Neural crest cell (in vitro differentiated cells): ENCODE measurements at regions not wholly inside any gene's neighbourhood (a gene's known extent, or its start where the extent isn't known, plus 50 kb on each side); places are given as distances from the start of the nearest gene placed in this dataset.

Experiments
- DNase-seq: peaks from one replicate; pipeline ENCODE4 v3.0.0; 2021; ENCODE audit warnings: low read depth, mixed read lengths, low spot score
- H3K27ac Mint-ChIP-seq: one replicate; pipeline ENCODE4 v1.8.0; 2021; ENCODE audit warnings: mild to moderate bottlenecking, mixed read lengths; ENCODE audit not compliant: unreplicated experiment
- H3K27me3 Mint-ChIP-seq: 2 replicates; pipeline ENCODE4 v1.8.0; 2021; ENCODE audit warnings: low read depth, mild to moderate bottlenecking, mixed read lengths
- H3K36me3 Mint-ChIP-seq: 2 replicates; pipeline ENCODE4 v1.8.0; 2021; ENCODE audit warnings: low read depth, mild to moderate bottlenecking, mixed read lengths
- H3K4me1 Mint-ChIP-seq: 2 replicates; pipeline ENCODE4 v1.8.0; 2021; ENCODE audit warnings: mixed read lengths
- H3K4me3 Mint-ChIP-seq: one replicate; pipeline ENCODE4 v1.8.0; 2021; ENCODE audit warnings: mild to moderate bottlenecking, mixed read lengths
- H3K9me3 Mint-ChIP-seq: 2 replicates; pipeline ENCODE4 v1.8.0; 2021; ENCODE audit warnings: mixed read lengths
- TF ChIP-seq, protein P1 (sequence below): fragments of 200-600 bp; sonication (generic); conservative IDR thresholded peaks from 2 replicates; pipeline ENCODE4 v1.5.0; 2021; ENCODE audit warnings: antibody characterized with exemption, mild to moderate bottlenecking

- Mint-ChIP-seq H3K27ac (no peak overlapping the region), H3K9me3 (no peaks in the 10 kb centered on the region), H3K27me3 (no peaks in the 10 kb centered on the region), H3K36me3 (no peaks in the 10 kb centered on the region), H3K4me3 (no peak overlapping the region), H3K4me1 (peaks cover 40% of the 10 kb centered on the region)
- TF ChIP-seq, protein P1, sequence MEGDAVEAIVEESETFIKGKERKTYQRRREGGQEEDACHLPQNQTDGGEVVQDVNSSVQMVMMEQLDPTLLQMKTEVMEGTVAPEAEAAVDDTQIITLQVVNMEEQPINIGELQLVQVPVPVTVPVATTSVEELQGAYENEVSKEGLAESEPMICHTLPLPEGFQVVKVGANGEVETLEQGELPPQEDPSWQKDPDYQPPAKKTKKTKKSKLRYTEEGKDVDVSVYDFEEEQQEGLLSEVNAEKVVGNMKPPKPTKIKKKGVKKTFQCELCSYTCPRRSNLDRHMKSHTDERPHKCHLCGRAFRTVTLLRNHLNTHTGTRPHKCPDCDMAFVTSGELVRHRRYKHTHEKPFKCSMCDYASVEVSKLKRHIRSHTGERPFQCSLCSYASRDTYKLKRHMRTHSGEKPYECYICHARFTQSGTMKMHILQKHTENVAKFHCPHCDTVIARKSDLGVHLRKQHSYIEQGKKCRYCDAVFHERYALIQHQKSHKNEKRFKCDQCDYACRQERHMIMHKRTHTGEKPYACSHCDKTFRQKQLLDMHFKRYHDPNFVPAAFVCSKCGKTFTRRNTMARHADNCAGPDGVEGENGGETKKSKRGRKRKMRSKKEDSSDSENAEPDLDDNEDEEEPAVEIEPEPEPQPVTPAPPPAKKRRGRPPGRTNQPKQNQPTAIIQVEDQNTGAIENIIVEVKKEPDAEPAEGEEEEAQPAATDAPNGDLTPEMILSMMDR = no peak
- no peak for DNase-seq
Measured at GRCh38 chr14:99095369-99095768, 176.6 kb downstream of the BCL11B start.

DNA sequence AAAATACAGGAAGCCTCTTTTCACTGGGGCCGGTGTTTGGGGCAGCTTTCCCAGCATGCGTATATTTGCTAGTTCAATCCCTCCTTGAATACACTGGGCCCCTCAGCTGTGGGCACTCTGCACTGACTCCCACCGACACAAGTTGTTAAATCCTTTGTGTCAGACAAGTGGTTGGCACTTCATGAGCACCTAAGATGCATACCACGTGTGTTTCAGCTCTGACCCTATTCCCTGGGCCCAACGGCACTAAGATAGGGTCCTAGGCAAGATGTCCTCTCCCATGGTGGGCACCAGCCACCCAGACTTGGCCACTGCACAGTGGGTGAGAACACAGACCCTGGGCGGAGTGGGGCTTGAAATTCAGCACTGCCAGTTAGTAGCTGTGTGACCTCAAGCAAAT, 173.8 kb downstream of the BCL11B start:
- Mint-ChIP-seq H3K36me3 (peaks cover 5% of the 10 kb centered on the region), H3K9me3 (peaks cover 4% of the 10 kb centered on the region), H3K27me3 (no peaks in the 10 kb centered on the region), H3K4me1 (peaks cover 54% of the 10 kb centered on the region), H3K27ac (no peak overlapping the region), H3K4me3 (no peak overlapping the region)
- TF ChIP-seq, protein P1 = no peak
- no peak for DNase-seq

DNA sequence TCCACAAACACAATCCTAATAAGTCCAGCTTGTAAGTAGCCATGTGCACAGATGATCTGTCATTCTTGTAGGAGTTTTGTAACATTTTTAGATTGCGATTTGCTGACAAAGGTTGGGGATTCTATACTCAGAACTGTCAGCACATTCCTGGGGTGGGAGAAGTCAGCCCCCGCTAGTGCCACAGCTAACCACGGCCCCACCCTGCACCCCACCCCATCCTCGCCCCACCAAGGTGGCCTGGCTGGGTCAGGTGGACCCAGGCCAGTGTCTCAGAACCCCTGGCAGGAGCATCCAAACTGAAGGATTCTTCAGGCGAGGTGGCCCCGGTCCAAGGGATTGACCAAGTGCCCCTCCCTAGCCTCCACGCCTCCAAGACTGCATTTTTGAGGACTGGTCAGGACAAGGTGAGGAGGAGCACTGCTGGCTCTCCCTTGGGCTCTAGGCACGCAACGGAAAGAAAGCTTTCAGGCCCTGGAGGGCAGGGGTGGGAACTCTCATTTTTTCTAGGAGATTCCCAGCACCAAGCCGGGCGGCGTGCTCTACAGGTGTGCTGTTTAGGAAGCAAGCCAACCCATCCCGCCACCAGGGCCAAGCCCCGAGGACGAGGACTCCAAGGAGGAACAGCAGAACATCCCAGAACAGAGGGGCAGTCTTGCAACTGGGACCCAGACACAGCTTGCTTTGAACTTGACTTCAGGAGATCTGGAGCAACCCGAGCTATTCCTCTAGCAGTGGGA, 172.8 kb downstream of the BCL11B start:
- Mint-ChIP-seq H3K36me3 (peaks cover 6% of the 10 kb centered on the region), H3K27me3 (no peaks in the 10 kb centered on the region), H3K4me3 (no peak overlapping the region), H3K4me1 (peaks cover 44% of the 10 kb centered on the region), H3K27ac (no peak overlapping the region), H3K9me3 (peaks cover 8% of the 10 kb centered on the region)
- TF ChIP-seq, protein P1 = no peak
- no peak for DNase-seq

- H3K9me3 Mint-ChIP-seq = peaks cover 10% of the 10 kb centered on the region
- H3K27me3 Mint-ChIP-seq = no peaks in the 10 kb centered on the region
- H3K4me3 Mint-ChIP-seq = no peak overlapping the region
- H3K27ac Mint-ChIP-seq = no peak overlapping the region
- TF ChIP-seq, protein P1 = no peak
- peaks cover 13% of the 10 kb centered on the region for H3K36me3 Mint-ChIP-seq
- H3K4me1 Mint-ChIP-seq = peaks cover 30% of the 10 kb centered on the region
- DNase-seq = no peak
Measured at GRCh38 chr14:99100497-99101270, 171.3 kb downstream of the BCL11B start.

DNA sequence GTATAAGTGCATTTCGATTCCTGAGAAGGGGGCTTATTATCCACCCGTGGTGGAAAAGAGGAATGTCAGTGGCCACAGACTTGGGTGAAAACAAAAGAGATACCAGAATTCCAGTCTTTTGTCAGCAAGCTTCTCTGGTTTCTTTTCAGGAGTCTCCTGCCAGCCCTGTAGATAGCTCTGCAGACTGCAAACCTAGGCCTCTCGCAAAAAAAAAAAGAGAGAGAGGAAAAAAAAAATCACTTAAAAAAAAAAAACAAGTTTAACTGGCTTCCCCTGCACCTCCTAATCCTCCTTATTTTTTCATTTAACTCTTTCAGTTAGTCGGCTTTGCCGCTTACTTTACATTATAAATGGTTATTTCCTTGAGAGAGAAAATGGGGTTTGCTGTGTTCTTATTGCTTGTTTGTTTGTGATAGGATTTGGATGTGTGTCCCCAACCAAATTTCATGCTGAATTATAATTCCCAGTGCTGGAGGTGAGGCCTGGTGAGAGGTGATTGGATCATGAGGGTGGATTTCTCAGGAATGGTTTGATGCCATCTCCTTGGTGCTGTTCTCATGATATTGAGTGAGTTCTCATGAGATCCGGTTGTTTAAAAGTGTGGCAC, 170.0 kb downstream of the BCL11B start:
- Mint-ChIP-seq H3K36me3 (peaks cover 15% of the 10 kb centered on the region), H3K27me3 (no peaks in the 10 kb centered on the region), H3K27ac (peak overlapping the region; percentile 87), H3K4me1 (peaks cover 26% of the 10 kb centered on the region), H3K4me3 (peak overlapping the region; percentile 13), H3K9me3 (peaks cover 12% of the 10 kb centered on the region)
- DNase-seq = no peak
- TF ChIP-seq, protein P1 = no peak
